ENCODE measurements at regions not wholly inside any gene's neighbourhood (a gene's known extent, or its start where the extent isn't known, plus 50 kb on each side); places are given as distances from the start of the nearest gene placed in this dataset.

DNA sequence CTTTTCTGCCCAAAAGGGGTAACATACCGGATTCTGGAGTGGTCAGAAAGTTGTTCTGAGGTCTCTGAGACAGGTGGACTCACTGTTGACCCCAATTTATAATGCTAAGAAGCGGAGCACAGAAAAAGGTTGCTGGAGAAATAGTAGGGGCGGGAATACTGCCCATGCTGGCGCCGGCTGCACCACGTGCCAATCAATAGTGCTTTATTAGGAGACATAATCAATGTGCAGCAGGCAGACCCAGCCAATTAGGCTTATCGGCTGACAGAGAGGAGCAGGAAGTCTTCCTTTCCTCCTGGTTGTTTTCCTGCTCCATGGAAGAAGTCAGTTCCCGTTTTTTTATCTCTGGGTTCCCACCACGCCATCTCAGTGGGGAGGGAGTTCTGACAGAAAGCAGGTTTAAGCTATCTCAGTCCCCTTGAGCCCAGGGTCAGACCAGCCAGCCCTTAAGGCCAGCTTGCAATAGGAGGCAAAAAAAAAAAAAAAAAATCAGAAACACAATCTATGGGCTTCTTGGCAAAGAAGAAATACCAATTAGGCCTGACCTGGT, 68.2 kb upstream of the IRX6 start:
- TF ChIP-seq, protein P1, sequence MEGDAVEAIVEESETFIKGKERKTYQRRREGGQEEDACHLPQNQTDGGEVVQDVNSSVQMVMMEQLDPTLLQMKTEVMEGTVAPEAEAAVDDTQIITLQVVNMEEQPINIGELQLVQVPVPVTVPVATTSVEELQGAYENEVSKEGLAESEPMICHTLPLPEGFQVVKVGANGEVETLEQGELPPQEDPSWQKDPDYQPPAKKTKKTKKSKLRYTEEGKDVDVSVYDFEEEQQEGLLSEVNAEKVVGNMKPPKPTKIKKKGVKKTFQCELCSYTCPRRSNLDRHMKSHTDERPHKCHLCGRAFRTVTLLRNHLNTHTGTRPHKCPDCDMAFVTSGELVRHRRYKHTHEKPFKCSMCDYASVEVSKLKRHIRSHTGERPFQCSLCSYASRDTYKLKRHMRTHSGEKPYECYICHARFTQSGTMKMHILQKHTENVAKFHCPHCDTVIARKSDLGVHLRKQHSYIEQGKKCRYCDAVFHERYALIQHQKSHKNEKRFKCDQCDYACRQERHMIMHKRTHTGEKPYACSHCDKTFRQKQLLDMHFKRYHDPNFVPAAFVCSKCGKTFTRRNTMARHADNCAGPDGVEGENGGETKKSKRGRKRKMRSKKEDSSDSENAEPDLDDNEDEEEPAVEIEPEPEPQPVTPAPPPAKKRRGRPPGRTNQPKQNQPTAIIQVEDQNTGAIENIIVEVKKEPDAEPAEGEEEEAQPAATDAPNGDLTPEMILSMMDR (IDR thresholded peaks at IDR 0.05; ENCODE audit: low read depth, low read length) = no peak
- no peak for DNase-seq (ENCODE audit: low read depth, low spot score)
- no peak overlapping the region for H3K4me3 ChIP-seq (ENCODE audit: low read depth, low read length)
- in situ Hi-C loops (cut with HindIII; ENCODE audit: low sequenced_read_pairs) = no loop called here

DNA sequence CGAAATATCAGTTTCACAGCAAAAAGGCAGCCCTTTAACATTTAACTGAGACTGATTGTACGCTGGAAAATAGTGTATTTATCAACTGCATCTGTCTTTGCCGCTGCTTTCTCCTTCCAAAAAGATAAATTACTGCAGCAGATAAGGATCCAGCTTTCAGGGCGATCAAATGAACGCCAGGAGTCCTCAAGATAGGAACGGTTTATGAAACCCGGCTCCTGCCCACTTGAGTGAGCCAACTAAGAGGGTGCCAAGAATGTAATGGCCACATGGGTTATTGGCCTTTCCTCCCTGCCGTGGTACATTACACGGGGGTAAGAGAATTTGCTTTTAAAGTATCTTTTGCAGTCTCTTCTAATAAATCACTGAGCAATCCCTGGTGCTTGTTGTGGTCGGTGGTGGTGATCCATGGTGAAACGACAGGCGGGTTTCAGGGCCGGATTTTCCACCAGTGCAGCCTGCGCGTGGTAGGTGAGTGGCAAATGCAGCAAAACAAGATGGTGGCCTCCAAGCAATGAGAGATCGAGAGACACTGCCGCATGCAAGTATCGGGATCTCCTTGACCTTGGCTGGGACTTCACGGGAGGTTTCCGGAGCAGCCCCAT, 67.5 kb upstream of the IRX6 start:
- in situ Hi-C loops (cut with HindIII; ENCODE audit: low sequenced_read_pairs) = no loop called here
- TF ChIP-seq, protein P1 (IDR thresholded peaks at IDR 0.05; ENCODE audit: low read depth, low read length) = no peak
- H3K4me3 ChIP-seq (ENCODE audit: low read depth, low read length) = no peak overlapping the region
- DNase-seq (ENCODE audit: low read depth, low spot score) = no peak

DNA sequence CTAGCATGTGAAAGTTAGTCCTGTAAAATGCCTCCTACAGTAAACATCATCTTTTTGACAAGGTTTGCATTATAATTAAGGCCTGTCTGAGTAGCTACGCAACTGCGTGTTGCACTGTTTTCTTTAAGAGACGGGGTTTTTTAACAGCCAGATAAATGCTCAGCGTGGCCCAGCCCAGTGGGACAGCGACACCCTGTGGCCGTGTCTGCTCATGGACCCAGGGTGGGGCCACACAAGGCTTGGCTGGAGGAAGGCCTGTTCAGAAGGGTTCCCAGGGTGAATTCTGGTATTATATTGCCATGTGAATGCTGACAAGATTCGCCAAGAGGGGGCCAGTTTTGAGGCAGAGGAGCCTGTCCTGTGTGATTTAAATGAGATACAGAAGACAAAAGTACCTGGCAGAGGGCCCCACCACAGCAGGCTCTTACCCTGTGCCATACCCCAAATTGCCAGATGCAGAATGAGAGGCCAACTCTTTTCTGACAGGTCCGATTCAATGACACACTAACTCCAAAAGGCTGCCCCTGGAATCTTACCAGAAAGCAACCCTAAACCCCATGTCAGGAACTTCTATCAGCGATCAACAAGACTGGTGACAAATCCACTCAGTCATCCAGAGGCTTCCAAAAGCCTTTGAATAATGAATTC, 65.9 kb upstream of the IRX6 start:
- in situ Hi-C loops (cut with HindIII; ENCODE audit: low sequenced_read_pairs) = no loop called here

DNA sequence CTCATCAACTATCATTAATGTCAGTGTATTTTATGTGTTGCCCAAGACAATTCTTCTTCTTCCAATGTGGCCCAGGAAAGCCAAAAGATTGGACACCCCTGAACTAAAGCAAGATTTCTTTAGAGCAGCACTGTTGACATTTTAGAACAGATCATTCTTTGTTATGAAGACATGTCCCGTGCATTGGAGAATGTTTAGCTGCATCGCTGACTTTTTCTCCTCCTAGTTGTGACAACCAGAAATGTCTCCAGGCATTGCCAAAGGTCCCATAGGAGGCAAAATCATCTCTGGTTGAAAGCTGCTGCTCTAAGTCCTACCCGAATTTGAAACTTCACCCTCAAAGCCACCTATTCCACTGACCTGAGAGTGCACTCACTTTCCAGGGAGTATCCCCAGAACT, 62.7 kb upstream of the IRX6 start:
- in situ Hi-C loops (cut with HindIII; ENCODE audit: low sequenced_read_pairs) = no loop called here
- TF ChIP-seq, protein P1 (IDR thresholded peaks at IDR 0.05; ENCODE audit: low read depth, low read length) = no peak
- no peak for DNase-seq (ENCODE audit: low read depth, low spot score)
- H3K4me3 ChIP-seq (ENCODE audit: low read depth, low read length) = no peak overlapping the region

More for the DNA sequence above, 65.9 kb upstream of the IRX6 start:
- no peak overlapping the region for H3K4me3 ChIP-seq (ENCODE audit: low read depth, low read length)
- DNase-seq (ENCODE audit: low read depth, low spot score) = peak; percentile 44
- TF ChIP-seq, protein P1 (IDR thresholded peaks at IDR 0.05; ENCODE audit: low read depth, low read length) = peak; percentile 70

DNA sequence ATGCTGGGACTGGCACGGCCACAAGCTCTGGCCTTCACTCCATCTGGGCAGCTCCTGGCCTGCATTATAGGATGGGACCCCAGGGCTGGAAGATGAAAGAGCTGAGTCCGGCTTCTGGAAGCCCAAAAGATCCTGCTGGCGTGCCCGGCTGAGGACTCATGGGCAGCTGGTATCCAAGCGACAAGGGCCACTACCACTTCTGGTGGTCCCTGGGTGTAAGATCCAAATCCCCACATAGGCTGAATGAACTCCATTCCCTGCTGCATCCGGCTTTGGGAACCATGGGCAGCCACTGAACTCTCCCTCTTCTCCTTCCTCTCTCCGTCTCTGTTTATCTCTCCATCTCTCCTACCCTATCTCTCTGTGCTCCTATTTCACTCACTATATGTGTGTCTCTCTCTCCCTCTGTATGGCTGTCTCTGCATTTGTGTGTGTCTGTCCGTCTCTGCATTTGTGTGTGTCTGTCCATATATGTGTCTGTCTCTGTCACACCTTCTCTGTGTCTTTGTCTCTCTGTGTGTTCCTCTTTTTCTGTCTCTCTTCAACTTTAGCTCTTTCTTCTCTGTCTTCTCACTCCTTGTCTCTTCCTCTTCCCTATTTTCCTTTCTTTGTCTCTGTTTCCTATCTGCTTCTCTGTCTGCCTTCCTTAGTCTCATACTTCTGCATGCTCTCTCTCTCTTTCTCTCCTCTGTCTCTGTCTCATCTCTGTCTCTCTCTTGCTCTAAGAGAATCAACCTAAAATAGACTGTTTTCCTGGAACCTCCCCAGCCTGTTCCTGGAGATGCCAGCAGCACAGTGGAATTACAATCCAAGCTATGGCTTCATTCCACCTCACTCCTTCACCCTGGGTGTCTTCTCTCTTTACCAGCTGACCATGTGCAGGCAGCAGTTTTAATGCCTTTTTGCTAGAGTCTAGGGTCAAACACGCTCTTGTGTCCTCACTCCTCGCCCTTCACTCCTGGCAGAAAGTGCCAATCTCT, 60.4 kb upstream of the IRX6 start:
- in situ Hi-C loops (cut with HindIII; ENCODE audit: low sequenced_read_pairs) = no loop called here
- no peak for DNase-seq (ENCODE audit: low read depth, low spot score)
- TF ChIP-seq, protein P1 (IDR thresholded peaks at IDR 0.05; ENCODE audit: low read depth, low read length) = no peak
- H3K4me3 ChIP-seq (ENCODE audit: low read depth, low read length) = no peak overlapping the region

DNA sequence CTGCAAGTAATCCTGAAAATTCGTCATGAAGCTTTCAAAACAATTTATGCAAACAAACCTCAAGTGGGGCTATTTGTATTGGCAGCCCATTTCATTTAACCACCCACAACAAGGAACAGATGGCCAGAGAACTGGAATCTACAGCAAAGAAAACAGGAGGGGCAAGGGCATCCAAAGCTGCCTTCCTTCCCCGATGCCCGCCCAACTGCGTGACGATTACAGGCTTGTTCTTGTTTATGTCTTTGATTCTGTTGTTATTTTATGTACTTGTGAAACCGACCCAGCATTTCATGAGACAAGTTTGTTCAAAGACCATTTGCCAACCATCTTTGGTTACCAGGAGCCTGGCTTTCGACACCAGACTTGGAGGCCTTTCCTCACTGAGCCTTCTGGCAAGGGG, 59.1 kb upstream of the IRX6 start:
- TF ChIP-seq, protein P1 (IDR thresholded peaks at IDR 0.05; ENCODE audit: low read depth, low read length) = no peak

More for the DNA sequence above, 59.1 kb upstream of the IRX6 start:
- no peak for DNase-seq (ENCODE audit: low read depth, low spot score)
- no peak overlapping the region for H3K4me3 ChIP-seq (ENCODE audit: low read depth, low read length)
- in situ Hi-C loops (cut with HindIII; ENCODE audit: low sequenced_read_pairs) = no loop called here
